HG03280 (cell line): ENCODE measurements at regions not wholly inside any gene's neighbourhood (a gene's known extent, or its start where the extent isn't known, plus 50 kb on each side); places are given as distances from the start of the nearest gene placed in this dataset.
A peak's percentile ranks its signal among the peaks of the same experiment; 100 is the strongest.

Source experiments
- ATAC-seq: cut with Tn5 transposase; IDR thresholded peaks from one replicate; pipeline ENCODE4 v1.9.1; 2021; ENCODE audit warnings: mild to moderate bottlenecking, moderate library complexity; ENCODE audit not compliant: unreplicated experiment

DNA sequence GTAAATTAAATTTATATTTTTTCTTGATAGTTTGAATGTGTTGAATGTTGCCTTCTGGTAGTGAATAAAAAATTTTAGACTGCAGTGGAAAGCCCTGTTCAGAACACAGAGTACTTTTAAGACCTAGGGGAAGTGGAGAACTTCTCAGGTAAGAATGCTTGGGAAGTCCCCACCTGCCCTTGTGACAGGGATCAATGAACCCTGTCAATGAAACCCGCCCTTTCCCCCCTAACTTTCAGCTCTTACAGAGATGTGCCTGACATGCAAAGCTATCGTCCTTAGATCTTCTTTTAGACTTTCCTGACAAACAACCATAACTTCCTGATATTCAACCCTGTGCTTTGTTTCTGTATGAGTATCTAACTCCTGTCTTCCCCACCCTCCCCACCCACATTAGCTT, 562.7 kb downstream of the TLE4 start:
- ATAC-seq = peak; percentile 90

DNA sequence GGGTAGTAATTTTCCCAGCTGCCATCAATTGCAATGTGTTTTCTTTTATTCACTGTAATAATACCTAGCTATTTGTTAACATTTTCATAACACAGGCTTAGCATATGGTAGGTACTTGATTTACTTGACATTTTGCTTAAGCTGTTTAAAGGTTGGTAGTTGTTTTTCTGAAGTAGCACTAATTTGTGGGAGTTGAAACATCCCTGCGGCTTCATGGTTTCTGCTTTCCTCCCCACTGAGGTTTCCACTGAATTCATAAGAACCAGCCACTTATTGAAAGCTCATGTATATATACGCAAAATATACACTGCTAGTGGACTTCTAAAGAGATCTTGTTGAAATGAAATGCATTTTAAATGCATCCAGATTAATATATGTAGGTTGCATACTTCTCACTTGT, 559.9 kb downstream of the TLE4 start:
- ATAC-seq = no peak

DNA sequence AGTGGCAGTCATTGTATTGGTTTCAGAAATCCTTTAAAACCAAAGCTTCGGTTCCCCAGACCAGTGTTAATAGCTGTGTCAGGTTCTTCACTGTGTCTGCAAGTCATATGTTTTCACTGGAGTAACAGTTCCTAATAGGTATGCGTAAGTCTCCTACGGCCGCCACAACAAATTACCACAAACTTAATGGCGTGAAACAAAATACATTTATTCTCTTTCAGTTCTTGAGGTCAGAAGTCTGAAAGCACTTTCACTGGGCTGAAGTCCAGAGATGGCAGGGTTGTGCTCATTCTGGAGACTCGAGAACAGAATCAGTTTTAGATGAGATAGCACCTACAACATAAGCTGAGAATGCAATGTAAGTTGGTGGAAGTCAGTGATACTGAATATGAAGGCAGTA, 556.2 kb downstream of the TLE4 start:
- no peak for ATAC-seq

DNA sequence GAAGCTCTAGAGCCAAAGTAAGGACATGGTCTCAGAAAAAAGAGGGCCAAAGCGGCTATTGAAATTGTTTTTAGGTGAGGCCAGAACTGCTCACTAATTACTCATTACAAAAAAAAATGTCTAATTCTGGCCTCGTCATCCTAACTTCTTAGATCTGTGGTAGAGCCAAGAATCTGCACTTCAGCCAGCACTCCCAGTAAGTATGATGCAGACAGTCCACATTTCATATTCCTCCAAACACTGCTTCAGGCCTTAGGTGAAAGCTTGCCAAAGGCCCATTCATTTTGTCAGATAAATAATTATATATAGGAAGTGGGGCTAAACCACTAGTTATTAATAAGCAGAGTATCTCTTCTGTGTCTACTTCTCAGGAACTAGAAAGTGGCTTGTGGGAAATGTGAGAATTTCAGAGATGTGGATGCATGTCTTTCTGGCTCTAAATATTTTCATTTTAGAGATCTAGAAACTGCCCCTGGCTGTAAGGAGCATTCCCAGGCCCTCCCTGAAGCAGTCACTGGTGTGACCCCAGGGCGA, 554.0 kb downstream of the TLE4 start:
- no peak for ATAC-seq

DNA sequence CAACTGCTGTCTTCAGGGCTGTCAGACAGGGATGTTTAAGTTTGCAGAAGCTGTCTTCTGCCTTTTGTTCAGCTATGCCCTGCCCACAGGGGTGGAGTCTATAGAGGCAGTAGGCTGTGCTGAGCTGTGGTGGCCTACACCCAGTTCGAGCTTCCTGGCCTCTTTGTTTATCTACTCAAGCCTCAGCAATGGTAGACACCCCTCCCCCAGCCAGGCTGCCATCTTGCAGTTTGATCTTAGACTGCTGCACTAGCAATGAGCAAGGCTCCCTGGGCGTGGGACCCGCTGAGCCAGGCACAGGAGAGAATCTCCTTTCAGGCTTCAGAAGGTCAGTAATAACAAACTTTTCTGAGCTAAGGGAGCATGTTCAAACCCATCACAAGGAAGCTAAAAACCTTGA, 545.3 kb downstream of the TLE4 start:
- no peak for ATAC-seq

DNA sequence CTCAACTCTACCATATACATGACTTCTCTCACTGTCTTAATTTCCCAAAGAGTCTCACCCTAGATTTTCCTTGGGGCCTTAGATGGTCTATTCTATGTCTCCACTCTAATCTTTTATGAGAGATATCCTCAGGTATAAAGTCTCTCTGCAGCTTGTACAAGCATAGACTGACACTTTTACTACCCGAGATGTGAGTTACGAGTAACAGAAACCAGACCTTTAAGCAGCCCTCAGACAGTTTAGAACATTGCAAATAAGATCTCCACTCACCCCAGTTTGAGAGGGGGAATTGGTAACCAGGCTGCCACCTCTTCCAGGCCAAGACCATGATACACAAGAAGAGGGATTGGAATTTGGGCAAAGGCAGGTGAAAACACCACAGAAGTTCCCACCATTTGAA, 542.5 kb downstream of the TLE4 start:
- no peak for ATAC-seq

DNA sequence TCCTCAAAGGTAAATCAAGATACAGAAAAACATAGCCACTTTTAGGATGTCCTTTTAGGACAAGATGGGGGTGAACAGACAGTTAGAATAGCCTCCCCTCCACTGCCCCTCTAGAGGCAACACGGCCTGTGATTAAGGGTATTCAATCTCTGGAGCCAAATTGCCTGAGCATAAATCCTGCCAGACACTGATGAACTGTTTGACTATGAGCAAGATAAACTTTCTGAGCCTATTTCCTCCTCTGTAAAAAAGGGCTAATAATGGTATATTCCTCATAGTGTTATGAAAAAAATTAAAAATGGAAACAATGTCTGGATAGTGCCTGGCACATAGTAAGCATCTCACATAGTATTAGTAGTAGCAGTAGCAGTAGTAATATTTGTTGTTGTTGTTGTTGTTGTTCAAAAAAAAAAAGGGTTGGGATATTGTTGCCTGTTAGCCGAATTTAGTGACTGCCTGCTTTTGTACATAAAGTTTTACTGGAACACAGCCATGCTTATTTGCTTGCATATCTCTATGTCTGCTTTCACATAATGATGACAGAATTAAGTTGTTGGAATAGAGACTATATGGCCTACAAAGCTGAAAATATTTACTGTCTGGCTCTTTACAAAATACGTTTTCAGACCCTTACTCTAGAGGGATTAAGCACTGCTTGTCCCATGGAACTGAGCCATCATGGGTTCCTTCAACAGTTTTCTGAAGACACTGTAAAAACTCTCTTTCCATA, 536.3 kb downstream of the TLE4 start:
- ATAC-seq = no peak

DNA sequence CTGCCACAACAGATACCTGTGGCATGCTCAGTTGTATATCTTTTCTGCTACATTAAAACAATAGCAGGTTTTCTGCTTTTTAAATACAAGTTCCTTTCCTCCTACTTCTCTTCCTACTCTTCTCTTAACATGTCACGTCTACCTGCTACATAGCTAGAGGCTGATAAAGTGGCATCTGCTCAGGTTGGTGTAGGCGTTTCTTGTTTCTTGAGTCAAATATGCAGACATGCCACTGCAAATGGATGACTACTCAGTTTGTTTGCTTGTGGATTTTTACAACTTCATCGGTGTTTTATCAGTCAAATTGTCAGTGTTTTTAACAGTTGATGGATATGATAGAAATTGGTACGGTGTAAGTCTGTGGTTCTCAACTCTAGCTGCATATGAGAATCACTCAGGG, 525.7 kb downstream of the TLE4 start:
- ATAC-seq = no peak

DNA sequence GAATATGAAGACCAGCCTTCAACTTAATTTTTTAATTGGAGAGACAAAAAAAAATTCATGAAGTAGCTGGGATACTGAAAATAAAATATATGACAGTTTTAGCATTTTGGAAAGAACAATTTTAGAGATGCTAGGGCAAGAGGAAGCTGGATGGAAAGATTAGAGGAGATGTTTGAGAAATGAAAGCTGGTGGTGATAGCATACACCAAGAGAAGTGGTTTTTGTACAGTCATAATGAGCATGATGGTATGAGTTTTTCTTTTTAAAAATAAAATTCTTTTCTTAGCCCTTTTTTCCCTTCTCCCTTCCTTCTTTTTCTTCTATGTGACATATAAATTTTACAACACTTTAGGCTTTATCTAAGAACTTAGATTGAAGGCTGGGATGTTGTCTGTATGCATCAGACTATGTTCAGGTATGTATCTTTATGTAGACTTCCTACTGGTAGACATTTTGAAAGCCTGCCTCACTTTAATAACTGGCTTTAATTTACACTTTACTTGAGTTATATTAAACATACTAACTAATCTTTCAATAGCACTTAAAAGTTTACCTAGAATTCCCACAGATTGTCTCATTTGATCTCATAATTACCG, 522.5 kb downstream of the TLE4 start:
- peak; percentile 53 for ATAC-seq

DNA sequence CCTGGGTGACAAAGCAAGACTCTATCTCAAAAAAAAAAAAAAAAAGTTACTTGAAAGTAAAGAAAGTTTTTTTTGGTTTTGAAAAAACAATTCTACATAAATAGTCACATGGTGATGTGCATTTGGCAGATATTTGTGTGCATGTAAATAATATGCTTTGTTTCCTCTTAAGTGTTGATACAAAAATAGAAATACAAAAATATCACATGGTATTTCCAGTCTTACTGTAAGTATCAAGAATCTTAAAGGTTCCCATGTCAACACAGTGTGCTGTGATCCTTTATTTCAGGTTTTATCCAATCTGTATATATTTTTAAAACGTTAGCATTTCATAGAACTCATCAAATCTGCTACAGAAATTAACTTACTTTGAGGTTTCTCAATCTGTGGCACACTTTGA, 521.9 kb downstream of the TLE4 start:
- no peak for ATAC-seq

DNA sequence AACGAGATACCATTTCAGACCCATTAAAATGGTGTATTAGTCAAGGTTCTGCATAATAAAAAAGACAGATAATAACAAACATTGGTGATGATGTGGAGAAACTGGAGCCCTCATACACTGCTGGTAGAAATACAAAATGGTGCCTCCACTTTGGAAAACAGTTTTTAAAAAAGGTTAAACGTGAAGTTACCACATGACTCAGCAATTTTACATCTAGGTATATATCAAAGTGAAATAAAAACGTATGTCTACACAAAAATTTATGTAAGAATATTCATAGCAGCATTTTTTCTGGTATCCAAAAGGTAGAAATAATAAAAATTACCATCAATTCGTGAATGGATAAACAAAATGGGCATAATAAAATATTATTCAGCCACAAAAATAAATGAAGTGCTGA, 519.8 kb downstream of the TLE4 start:
- no peak for ATAC-seq

DNA sequence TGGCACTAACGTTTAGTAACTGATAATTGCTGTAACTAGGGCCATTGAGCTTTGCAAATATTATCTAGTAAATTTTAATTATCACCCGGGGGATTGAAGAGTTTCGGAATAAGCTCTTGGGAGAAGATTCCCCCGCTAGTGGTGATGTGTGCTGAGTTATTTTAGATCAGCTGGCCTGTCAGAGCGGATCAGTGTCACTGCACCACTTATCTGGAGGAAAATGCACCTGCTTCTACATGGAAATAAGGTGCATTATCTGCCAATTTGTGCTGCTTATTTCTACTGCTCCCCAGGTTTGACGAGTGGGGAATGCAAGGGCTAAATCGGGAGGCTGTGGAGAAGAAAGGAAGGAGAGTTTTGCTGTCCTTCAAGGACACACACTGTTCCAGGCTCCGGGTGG, 518.6 kb downstream of the TLE4 start:
- no peak for ATAC-seq

DNA sequence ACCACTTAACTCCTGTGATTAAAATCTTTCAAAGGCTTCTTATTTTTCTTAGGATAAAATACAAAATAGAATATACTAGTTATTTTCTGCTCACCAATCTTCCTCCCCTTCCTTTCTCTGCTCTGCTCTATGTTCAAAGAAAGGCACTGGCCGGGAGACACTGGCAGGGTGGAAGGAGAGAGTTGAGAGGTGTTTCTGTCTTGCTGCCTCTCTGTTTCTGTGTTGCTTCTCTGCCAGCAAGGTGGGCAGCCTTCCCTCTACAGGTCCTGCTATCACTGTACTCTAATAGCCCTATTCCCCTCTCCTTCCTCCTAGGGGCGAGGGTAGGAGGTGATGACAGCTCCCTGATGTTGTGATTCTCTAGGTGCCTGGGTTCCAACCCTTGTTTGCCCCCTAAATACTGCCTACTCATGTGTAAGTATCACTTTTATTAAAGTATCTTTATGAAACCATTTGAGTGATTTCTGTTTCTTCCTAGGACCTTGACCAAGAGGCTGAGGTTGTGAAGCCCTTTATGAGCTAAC, 515.1 kb downstream of the TLE4 start:
- ATAC-seq = no peak

DNA sequence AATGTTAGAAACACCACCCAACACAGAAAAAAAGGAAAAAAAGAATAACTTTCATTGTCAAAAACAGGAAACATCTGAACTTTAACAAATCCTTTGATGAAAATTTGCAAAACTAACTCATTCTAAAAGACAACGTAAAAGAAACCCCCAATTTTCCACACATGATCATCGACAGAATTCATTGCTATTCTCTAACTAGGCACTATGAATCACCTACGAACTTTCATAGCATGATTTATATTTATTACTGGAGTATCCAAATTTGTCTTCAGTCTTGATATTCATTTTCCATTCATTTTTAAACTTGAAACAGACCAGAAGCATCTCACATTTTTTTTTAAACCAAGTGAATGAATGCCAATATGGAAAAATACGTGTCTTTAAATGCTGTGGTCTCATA, 514.6 kb downstream of the TLE4 start:
- no peak for ATAC-seq

DNA sequence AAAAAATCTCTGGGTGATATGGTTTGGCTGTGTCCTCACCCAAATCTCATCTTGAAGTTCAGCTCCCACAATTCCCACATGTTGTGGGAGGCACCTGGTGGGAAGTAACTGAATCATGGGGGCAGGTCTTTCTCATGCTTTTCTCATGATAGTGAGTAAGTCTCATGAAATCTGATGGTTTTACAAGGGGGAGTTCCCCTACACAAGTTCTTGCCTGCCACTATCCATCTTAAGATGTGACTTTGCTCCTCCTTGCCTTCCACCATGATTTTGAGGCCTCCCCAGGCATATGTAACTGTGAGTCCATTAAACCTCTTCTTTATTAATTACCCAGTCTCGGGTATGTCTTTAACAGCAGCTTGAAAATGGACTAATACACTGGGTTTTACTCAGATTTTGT, 513.9 kb downstream of the TLE4 start:
- ATAC-seq = no peak

DNA sequence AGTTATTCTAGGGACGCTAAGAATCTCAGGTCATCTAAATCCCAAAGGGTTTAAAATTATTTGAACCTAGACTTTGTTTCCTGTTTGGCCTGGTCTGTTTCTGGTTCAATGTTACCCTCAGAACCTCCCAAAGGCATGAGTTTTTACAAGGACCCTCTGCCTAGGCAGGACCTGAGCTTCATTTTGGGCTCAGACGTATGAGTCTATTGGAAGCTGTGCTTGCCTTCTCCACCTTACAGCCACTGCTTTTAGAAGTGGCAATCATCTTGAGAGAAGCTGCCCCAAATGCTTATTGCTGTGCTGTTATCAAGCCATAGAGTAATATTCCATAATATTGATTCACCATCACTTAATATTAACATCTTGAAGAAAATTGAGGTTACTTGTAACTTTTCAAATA, 510.4 kb downstream of the TLE4 start:
- no peak for ATAC-seq

DNA sequence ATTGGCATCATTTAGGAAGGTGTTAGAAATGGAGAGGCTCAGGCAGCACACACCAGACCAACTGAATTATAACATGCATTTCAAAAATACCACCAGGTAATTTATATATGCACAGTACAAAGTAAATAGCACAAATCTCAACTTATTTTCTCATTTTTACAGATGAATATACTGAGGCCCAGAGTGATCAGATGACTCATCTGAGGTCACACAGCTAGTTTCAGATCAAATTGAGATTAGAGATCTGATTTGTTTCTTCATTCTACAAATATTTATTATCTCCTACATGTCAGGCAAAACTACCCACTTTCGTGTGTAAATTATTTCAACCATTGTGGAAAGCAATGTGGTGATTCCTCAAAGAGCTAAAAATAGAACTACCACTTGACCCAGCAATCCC, 507.1 kb downstream of the TLE4 start:
- ATAC-seq = no peak

DNA sequence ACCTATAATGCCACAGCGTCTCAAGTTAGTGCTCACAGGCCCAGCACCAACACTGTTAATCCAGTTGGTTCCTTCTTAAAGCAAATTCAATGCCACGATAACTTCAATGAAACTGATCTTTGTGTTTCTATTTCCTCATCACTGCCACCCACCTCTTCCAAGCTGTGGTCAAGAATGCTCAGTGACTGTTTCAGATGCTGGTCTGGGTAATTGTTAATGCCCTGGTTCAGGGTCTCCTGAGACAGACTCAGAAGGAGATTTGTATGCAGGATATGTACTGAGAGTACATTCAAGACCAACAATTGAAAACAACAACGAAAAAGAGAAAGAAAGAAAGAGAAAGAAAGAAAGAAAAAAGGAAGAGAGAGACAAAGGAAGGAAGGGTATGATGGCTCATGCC, 505.3 kb downstream of the TLE4 start:
- ATAC-seq = peak; percentile 51

DNA sequence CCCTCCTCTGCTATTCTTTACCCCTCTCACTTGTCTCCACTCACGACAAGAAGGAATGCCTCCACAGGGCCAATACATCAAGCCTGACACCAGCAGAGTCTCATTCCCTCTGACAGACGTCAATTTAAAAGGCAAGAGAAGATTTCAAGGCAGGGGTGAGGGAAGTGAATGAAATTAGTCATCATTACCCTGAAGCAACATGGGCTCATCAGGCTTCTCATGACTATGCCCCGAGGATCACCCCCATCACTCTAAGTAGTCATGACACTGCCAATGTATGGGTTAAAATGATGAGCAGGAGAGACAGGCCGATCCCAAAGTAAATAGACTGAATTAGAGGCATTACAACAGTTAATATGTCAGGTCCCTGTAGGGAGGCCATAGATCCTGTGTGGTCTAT, 504.4 kb downstream of the TLE4 start:
- no peak for ATAC-seq

DNA sequence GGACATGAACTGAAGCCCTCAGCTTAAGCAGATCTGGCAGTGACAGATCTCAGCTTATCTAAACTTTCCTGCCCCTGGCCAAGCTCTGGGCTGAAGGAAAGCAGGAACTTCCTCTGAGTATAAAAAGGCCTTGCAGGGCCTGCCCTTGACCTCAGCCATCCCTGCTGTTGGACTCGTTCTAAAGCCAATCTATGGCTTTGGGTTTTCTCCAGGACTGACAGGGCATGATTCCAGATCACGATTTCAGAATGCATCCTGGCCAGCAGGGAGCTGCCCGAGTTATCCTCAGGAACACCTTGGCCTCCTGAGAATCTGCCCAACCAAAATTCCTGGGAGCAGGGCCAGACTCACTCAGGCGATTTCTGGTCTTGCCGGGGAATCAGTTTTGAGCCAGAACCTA, 502.7 kb downstream of the TLE4 start:
- no peak for ATAC-seq

DNA sequence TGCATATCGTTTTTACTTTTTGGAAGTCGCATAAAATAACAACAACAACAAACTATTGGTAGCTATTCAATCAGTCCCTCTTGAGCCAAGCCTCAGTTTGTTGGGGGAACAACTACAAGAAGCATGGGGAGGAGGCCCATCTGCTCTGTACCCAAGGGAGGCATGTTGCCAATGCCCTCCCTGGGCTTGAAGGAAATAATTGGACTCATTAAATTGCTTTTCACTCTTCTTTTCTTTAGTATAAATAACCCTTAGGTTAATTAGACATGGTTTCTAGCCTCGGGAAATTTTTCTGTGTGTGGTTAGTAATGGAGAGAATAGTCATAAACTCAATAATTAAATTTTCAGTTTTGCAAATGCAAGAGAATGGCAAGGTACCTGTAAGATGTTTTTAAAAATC, 500.7 kb downstream of the TLE4 start:
- no peak for ATAC-seq

DNA sequence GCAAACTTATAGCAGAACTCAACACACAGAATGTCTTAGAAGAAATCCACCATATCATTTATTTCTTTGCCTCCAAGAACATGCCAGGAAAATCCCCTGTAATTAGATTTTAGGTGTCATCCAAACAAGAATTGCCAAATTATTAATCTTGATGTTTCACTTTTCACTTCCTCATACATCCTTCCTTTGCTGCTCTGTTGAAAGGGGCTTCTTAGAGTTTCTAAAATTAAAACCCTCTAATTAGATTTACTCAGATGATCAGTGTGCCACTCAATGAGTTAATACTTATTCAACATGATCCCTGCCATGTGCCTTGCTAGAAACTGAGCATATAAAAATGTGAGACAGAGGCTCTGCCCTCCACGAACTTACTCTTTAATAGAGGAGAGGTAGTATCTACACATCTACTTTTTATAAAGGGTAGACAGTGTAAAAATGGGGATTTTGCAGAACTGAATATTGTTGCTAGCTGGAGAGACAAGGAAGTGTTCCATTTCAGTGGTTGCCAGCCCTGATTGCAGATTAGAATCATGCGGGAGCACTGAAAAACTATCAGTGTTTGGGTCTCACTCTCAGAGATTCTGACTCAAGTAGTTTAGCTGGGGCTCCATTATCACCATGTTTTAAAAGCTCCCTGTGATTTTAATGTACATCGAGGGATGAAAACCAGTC, 498.4 kb downstream of the TLE4 start:
- ATAC-seq = no peak
